ENCODE measurements at regions not wholly inside any gene's neighbourhood (a gene's known extent, or its start where the extent isn't known, plus 50 kb on each side); places are given as distances from the start of the nearest gene placed in this dataset.
"Not testable (repeated sequence)": the region's sequence is repeated elsewhere in the genome, so short reads cannot be mapped to it uniquely, and the experiment has no call there.

DNA sequence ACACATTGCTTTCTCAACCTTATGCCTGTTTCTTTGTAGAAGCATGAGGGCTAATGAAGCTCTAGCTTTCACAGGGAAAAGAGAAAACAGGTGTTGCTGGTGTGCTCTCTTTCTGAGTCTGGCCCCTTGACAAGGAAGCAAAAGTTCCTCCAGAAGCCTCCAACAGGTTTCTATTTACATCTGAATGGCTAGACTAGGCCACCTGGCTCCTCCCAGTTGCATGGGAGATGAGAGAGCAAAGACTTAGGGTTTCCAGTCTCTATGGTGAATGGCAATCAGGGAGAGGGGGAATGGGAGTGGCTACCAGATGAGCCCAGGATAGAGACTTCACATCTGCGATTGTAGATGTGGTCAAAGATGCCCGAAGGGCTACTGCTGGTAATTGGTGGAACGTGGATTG is 138.1 kb upstream of the PLXNC1 start:
- no peak overlapping the region for H3K4me3 ChIP-seq
- DNase-seq, result no peak
- no peaks in the 10 kb centered on the region for H3K4me1 ChIP-seq
- H3K27ac ChIP-seq, result no peak overlapping the region
- no peaks in the 10 kb centered on the region for H3K9me3 ChIP-seq
- no peaks in the 10 kb centered on the region for H3K27me3 ChIP-seq
- intact Hi-C loops (cut with DNase I; ENCODE audit: low total_unique reads), result no loop called here
- H3K36me3 ChIP-seq, result no peaks in the 10 kb centered on the region
- TF ChIP-seq CTCF (IDR thresholded peaks at IDR 0.05), result no peak

- DNase-seq, result no peak
- intact Hi-C loops (cut with DNase I; ENCODE audit: low total_unique reads), result no loop called here
- no peaks in the 10 kb centered on the region for H3K4me1 ChIP-seq
- no peaks in the 10 kb centered on the region for H3K27me3 ChIP-seq
- no peak overlapping the region for H3K27ac ChIP-seq
- TF ChIP-seq CTCF (IDR thresholded peaks at IDR 0.05), result no peak
- no peak overlapping the region for H3K4me3 ChIP-seq
- no peaks in the 10 kb centered on the region for H3K36me3 ChIP-seq
- H3K9me3 ChIP-seq, result peaks cover 0 to 4% (median 0%) of the 10 kb centered on the region in 3 donors
Observed at GRCh38 chr12:94012071-94012470, 136.3 kb upstream of the PLXNC1 start.

GRCh38 chr12:94012590-94012989 is 135.8 kb upstream of the PLXNC1 start:
- intact Hi-C loops (cut with DNase I; ENCODE audit: low total_unique reads), result no loop called here
- Histone ChIP-seq H3K36me3 (no peaks in the 10 kb centered on the region), H3K27ac (no peak overlapping the region), H3K4me1 (no peaks in the 10 kb centered on the region), H3K9me3 (peaks cover 0 to 10% (median 4%) of the 10 kb centered on the region in 3 donors), H3K4me3 (no peak overlapping the region), H3K27me3 (no peaks in the 10 kb centered on the region)
- DNase-seq, result no peak
- TF ChIP-seq CTCF (IDR thresholded peaks at IDR 0.05), result no peak

- H3K27me3 ChIP-seq; H3K27ac ChIP-seq; H3K4me3 ChIP-seq; DNase-seq; H3K36me3 ChIP-seq; intact Hi-C loops (cut with DNase I; ENCODE audit: low total_unique reads); H3K4me1 ChIP-seq: not testable (repeated sequence)
- H3K9me3 ChIP-seq, result peaks cover 0 to 12% (median 11%) of the 10 kb centered on the region in 3 donors
Observed at GRCh38 chr12:94017247-94017646, 131.1 kb upstream of the PLXNC1 start.

GRCh38 chr12:94020335-94020734 is 128.0 kb upstream of the PLXNC1 start:
- Histone ChIP-seq H3K36me3 (no peaks in the 10 kb centered on the region), H3K4me1 (no peaks in the 10 kb centered on the region), H3K27ac (no peak overlapping the region), H3K4me3 (no peak overlapping the region), H3K9me3 (peaks cover 0 to 25% (median 20%) of the 10 kb centered on the region in 3 donors), H3K27me3 (no peaks in the 10 kb centered on the region)
- no peak for DNase-seq
- intact Hi-C loops (cut with DNase I; ENCODE audit: low total_unique reads), result no loop called here
- no peak for TF ChIP-seq CTCF (IDR thresholded peaks at IDR 0.05)

- H3K9me3 ChIP-seq, result peaks cover 0 to 18% (median 8%) of the 10 kb centered on the region in 3 donors
- no peaks in the 10 kb centered on the region for H3K36me3 ChIP-seq
- intact Hi-C loops (cut with DNase I; ENCODE audit: low total_unique reads), result no loop called here
- no peak overlapping the region for H3K4me3 ChIP-seq
- no peak for TF ChIP-seq CTCF (IDR thresholded peaks at IDR 0.05)
- H3K27me3 ChIP-seq, result no peaks in the 10 kb centered on the region
- DNase-seq, result no peak
- no peaks in the 10 kb centered on the region for H3K4me1 ChIP-seq
- no peak overlapping the region for H3K27ac ChIP-seq
Observed at GRCh38 chr12:94023879-94024278, 124.5 kb upstream of the PLXNC1 start.
